ENCODE measurements at regions not wholly inside any gene's neighbourhood (a gene's known extent, or its start where the extent isn't known, plus 50 kb on each side); places are given as distances from the start of the nearest gene placed in this dataset.

DNA sequence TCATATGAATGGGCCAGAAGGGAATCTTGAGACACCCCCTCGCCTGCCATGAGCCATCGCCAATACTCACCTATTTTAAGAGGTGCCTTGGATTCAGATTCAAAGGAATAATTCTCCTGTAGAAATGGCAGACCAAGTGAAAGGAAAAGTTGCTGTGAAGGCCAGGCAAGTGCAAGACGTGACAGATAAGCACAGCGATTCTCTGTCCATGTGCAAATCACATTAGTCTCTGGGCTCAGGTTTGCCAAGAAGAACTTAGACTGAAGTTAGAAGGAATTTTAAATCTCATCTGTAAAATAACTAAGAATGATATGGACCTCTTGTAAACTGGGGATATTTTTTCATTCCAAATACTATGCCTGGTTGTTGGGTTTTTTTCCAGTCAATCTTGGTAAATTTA is 173.6 kb downstream of the UACA start:
- TF ChIP-seq, protein P1, sequence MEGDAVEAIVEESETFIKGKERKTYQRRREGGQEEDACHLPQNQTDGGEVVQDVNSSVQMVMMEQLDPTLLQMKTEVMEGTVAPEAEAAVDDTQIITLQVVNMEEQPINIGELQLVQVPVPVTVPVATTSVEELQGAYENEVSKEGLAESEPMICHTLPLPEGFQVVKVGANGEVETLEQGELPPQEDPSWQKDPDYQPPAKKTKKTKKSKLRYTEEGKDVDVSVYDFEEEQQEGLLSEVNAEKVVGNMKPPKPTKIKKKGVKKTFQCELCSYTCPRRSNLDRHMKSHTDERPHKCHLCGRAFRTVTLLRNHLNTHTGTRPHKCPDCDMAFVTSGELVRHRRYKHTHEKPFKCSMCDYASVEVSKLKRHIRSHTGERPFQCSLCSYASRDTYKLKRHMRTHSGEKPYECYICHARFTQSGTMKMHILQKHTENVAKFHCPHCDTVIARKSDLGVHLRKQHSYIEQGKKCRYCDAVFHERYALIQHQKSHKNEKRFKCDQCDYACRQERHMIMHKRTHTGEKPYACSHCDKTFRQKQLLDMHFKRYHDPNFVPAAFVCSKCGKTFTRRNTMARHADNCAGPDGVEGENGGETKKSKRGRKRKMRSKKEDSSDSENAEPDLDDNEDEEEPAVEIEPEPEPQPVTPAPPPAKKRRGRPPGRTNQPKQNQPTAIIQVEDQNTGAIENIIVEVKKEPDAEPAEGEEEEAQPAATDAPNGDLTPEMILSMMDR (conservative IDR thresholded peaks at IDR 0.05 in 1 of 2, IDR thresholded peaks at IDR 0.05 in 1 of 2; ENCODE audit: low read depth in 1 of 2, low read length in 2 of 2): no peak
- TF ChIP-seq EZH2 (IDR thresholded peaks at IDR 0.05; ENCODE audit: low read length, missing control alignments): no peak
